Erythroblast (primary cell): ENCODE measurements at regions not wholly inside any gene's neighbourhood (a gene's known extent, or its start where the extent isn't known, plus 50 kb on each side); places are given as distances from the start of the nearest gene placed in this dataset.

Experiments
- GATA1 ChIP-seq: IDR thresholded peaks from 2 replicates; pipeline ENCODE4 v1.6.1; 2011; ENCODE audit warnings: low read depth, mild to moderate bottlenecking, control low read depth, low read length, moderate library complexity
- POLR2A ChIP-seq: IDR thresholded peaks from 2 replicates; pipeline ENCODE4 v1.6.1; 2011; ENCODE audit warnings: mild to moderate bottlenecking, low read length

DNA sequence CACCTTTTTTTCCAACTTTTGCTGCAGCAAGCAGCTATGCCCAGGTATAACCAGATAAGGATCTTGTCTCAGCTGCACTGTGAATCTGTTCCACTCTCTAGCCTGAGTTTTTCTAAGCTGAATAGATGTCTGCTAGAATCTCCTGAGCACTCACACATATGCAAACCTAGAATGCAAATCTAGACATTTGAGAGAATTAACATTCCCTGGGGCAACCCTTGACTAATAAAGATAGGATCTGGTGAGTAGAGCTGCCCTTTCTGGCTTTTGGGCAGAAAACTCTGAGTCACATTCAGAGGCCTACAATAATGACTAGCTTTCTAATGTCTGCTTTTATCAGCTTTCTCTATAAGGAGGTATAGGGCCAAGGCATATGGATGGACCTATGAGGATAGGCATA, 61.4 kb upstream of the BARHL2 start:
- TF ChIP-seq POLR2A (no peak), GATA1 (no peak)
